HS-5 (cell line): ENCODE measurements at regions not wholly inside any gene's neighbourhood (a gene's known extent, or its start where the extent isn't known, plus 50 kb on each side); places are given as distances from the start of the nearest gene placed in this dataset.
A peak's percentile ranks its signal among the peaks of the same experiment; 100 is the strongest.
"Not testable (repeated sequence)": the region's sequence is repeated elsewhere in the genome, so short reads cannot be mapped to it uniquely, and the experiment has no call there.

Experiments used
- DNase-seq: peaks from one replicate; pipeline ENCODE4 v3.0.0-alpha.2; 2012; ENCODE audit warnings: low read depth

DNA sequence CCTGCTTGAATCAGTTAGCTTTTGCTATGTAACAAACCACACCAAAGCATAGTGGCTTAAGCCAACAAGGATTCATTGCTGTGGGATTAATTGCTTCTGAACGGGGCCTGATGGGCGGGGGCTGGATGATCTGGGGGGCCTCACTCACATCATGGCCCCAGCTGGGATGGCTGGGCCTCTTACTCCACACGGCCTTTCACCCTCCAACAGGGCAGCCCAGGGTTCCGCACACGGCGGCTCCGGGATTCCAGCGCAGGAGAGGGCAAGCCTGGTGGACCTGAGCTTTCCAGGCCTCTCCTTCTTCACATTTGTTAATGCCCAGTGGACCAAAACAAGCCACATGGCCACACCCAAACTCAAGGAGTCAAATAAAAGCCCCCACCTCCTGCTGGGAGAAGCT, 86.3 kb upstream of the PHLPP1 start:
- DNase-seq, result no peak

DNA sequence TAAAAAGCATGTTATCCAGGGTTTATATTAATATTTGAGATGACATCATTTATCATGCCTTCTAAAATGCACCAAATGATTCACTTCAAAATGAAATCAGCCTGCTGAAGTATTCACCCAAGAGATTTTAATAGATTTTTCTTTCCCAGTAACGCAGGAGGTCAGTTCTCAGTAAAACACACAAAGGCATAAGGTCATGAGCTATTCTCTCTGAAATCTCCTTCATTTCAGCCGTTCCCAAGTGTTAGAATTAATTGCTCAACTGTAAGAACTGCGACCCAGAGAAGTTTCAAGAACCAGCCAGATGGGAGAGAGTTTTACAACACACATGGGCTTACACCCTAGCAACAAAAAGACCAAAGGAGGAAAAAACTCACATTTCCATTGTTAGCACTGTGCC, 84.2 kb upstream of the PHLPP1 start:
- DNase-seq, result no peak

DNA sequence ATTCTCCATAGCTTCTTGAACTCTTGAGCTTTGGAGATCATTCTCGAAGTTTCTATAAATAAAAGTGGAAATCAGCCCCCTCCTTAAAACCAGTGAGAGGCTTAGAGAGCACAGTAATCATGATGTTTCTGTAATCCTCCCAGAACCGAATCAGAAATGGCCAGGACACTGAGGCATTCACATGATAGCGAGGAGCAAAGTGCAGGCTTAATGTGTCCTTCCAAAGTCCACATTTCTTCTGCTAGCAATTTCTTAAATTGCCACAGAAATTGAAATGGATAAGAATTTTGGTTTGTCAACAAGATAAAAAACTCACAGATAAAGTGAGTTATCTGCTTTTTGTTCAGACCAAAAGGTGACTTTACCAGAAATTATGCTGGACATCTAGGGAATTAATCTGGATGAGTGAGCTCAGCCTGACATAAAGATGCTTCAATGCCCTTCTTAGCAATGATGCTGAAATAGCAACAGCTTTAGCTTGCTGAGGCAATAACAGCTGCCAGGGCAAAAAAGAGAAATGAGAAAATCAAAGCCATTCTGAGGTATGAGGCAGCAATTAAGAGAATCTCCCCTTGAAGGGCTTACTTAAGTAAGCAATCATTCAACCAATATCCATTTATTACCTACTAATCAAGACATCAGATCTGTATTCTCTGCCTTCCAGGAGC, 82.4 kb upstream of the PHLPP1 start:
- DNase-seq, result no peak

DNA sequence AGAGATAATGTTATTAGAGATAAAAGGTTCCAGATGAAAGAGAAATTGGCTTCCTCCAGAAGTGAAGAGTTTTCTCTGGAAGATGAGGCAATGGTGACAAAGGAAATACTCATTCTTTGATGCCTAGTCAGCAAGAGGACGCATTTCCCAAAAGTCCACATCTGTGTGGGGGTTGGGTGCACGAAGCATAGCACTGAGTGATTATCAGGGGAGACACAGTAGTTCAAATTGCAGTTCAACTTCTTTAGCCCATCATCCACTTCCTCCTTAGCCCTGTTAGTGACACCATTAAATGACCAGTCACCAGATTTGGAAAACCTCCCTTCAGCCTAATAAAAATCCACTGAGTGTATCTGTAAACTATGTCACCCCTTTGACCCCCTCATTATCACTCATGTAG, 80.9 kb upstream of the PHLPP1 start:
- DNase-seq, result peak; percentile 40

DNA sequence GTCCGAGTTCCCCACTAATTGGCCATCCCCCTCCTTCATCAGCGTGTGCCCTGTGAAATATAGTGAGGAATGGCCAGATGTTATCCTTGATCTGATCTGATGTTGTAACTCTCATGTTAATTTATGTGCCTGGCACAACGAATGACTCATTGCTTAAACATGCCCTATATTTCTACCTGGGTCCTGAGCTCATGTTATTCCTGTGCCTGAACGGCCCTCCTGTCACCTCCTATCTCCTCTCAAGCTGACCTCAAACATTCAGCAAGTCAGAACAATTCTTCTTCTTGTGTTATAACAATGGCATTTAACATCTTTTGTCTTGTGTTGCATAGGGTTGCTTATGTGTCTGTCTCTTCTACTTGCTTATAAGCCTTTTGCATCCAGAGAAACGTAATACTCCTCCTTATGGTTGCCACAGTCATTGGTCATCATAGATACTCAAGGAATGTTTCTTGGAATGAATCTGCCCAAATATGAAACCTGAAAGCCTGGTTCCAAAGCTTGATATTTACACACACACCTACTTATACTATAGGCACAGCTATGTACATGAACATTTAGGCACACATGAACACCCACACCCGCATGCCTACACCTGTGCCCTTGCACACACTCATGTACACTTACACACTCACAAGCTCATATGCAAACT, 80.2 kb upstream of the PHLPP1 start:
- DNase-seq, result peak; percentile 20

DNA sequence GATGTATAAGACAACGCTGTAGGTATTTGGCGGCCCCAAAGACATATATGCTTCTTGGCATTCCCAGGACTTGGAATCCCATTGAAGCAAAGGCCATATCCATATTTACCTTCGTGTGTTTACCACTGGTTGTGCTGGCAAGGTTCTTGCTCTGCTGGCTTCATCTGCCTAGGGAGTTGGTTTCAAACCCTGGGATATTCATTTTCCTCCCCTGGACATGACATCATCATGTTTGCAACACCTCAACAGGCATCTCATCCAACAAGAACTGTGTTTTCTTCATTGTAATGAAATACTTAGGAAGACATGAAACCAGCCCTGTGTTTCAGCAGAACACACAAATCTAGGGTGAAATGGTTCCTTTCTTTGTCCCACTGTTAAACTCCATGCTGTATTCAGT, 77.9 kb upstream of the PHLPP1 start:
- DNase-seq, result no peak

DNA sequence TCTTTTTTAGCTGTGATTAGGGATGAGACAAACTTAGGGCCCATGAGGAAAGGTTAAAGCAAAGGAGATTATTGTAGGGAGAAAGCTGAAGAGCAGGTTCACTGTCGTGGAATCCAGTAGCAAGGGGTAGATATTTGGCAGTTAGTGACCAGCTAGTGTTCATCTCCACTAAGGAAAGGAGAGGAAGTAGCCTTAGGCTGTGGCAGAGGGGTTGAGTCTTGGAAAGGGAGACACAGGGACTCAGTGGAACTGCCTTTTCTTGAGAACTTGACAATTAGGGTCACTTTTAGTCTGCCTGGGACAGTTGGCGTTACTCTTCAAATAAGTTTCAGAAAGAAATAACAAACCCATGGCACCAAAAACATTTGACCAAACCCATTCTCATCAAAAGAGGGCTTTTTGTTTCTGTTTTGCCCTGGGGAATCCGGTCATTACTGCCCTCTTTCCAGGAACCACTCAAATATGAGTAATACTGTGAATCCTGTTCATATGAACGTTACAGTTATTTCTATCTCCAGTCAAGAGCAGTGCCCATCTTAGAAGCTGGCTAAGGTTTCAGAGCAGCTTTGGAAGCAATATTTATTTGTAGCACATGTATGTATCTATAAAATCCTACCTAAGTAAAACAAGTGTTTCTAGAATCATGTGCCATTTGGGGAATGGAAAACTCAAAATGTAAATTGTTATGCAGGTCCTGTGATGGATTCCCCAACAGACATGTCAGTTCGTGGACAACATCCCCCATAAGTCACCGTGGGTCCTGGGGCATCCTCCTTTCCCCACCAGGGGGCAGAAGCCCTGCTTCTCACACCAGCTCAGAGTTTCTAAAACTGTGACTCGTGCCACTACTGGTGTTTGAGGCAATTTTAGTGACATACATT, 77.3 kb upstream of the PHLPP1 start:
- DNase-seq, result no peak

DNA sequence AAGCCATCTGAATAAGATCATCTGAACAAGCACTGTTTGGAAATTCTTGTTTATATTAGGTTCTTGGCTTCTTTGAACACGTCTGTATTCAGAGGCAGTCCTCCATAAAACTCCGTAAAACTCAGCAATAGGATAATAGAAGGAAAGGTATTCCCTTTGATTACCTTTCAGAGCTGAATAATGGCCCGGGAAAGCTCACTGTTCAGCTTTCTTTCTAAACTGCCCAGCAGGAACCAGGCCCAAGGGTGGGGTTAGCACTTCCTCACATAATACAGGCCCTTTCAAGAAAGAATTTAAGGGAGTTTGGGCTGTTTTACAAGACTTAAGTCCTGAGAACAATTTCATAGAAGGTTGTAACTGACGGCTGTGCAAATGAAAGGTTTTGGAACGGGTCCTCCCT, 72.2 kb upstream of the PHLPP1 start:
- no peak for DNase-seq

DNA sequence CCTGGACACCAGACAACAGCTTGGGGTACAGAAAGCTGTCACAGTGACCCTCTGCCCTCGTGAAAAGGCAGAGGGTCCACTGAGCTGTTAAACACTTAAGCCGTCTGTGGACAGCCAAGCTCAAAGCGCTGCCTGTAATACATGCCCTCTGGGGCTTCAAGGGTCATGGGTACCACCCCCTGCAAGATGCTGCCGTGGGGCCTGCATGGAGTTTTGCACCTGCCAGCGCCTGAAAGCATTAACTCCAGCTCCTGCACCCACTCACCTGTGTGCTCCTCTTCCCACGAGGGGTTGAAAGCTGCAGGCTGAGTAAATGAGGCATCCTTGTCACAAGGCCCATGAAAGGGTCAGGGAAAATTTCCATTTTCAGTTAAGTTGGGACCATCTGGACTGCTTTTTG, 70.6 kb upstream of the PHLPP1 start:
- no peak for DNase-seq

DNA sequence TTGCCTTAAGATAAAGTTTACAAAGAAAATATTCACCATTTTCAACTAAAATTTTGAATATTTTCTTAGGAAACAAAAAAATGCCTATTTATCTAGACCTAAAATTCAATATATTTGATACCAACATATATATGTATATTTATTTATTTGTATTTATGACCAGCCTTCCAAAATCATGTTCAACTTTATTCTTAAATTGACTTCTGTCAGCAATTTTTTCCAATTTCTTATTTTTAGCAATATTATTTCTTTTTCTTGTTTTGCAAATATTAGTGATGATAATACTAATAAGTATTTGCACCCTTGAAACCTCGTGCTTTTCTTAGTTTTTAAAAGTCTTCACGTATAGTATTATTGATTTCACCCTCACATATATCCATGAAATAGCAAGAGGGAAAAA, 68.2 kb upstream of the PHLPP1 start:
- no peak for DNase-seq

DNA sequence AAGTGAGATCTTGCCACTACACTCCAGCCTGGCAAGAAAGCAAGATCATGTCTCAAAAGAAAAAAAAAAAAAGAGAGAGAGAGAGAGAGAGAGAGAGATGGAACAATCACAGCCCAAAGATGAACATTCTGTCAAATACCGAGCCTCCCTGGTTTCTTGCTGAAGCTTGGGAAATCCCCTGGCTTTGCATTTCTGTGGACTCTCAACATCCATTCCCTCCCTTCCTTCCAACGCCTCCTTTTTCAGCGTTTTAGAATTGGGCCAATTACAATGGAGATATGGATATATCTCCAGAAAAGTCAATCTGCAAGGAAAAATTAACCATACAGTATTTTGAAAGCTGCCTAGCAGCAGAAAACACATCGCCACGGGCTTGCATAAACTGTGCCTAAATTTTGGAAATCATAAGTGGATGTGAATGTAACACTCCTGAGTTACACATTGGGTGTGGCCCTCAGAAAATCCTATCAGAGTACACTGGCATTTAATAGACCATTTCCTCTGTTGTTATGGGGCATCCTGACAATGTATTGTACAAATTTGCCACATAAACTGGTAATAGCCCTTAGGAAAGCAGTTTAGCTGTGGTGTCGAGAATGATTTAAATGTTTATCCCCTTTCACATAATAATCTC, 67.2 kb upstream of the PHLPP1 start:
- no peak for DNase-seq

DNA sequence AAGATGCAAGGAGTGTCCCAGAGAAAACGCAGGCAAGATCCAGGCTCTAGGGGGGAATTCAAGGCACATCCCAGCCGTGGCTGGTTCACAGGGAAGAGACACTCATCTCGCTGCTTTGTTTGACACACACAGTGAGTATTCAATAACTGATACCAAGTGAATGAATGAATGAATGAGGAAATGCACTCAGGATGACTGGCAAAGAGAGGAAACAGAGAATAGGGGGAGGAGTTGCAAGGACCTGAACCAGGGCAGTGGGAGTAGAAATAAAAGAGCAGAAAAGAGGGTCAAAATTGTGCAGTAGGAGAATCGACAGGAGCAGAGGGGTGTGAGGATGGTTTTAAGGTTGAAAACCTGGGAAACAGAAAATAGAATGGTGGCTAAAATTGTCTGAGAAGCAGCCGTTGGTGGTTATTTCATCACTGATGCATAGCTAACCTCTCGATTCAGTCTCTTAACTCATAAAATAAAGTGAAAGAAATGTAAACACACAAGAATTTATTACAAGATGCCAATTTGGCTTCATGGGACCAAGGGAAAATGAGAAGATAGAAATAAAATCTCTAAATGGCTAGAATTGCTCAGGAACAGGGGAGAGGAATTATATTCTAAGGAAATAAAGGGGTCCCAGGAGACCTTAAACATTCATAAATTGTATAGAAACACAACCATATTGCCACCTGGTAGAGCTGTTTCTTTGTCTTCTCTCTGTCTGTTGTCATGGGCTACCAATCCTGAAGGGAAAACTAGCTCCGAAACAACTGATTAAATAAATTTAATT, 63.9 kb upstream of the PHLPP1 start:
- no peak for DNase-seq

DNA sequence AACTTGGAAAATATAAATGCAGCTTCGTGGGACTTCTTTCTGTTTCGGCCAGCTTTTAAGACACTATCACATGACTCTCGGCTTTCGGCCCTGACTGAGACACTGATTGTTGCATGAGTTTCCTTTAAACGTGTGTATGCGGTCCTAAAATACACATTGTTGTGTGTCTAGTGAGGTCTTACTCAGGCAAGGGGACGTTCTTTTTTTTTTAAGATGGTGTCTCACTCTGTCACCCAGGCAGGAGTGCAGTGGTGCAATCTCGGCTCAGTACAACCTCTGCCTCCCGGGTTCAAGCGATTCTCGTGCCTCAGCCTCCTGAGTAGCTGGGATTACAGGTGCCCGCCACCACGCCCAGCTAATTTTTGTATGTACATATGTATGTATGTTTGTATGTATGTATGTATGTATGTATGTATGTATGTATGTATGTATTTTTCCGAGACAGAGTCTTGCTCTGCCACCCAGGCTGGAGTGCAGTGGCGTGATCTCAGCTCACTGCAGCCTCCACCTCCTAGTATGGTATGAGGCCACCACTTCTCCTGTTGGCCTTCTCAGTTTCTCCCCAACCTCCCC, 63.2 kb upstream of the PHLPP1 start:
- not testable (repeated sequence) for DNase-seq

DNA sequence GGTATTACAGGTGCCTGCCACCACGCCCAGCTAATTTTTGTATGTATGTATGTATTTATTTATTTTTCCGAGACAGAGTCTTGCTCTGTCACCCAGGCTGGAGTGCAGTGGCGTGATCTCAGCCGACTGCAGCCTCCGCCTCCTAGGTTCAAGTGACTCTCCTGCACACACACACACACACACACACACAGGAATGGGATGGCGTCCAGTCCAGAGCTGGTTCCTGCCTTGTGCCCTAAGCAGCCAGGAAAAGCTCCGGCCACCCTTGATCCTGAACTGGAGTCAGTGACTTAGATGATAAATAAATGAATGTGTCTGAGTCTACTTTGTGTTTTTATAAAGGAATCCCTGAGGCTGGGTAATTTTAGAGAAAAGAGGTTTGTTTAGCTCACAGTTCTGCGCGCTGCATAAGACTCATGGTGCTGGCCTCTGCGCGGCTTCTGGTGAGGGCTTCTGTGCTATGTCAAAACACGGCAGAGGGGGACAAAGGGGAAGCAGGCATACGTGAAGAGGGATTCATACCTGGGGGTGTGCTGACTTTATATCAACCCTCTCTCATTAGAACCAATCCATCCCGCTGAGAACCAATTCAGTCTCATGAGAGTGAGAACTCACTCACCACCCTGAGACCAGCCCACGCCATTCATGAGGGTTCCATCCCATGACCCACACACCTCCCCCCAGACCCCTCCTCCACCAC, 59.7 kb upstream of the PHLPP1 start:
- no peak for DNase-seq

DNA sequence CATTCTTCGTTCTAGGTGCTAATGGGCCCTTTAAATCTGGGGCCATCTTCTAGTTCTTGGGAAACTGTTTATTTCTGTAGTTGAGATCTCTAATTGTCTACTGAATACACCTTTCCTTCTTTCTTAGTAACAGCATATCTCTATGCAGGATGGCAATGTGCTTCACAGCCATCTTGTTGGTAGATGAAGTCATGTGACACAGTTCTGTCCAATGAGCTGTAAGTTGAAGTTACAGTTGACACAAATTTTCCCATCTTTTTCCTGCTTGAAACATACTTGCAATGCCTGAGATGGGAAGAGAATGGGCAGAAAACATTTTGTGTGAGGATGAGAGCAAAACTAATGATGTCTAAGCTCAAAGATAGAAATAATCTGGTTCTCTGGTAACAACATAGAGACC, 57.3 kb upstream of the PHLPP1 start:
- DNase-seq, result no peak

DNA sequence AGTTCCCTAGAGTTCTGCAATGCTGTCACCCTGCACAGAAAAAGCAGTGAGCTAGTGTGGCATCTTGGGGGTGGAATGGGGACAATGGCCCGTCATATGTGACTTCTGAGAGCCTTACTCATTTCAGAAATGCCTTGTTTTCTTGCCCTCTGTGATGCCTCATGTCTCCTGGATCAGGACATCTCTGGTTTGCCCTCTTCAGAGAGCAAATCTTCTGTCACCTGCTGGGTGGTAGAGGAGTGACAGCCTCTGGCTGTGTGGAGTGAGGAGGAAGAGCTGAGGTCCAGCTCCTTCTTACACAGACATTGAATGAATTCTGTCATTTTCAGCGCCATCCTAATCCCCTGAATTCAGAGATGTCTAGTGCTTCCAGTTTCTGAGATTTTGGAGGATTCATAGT, 55.6 kb upstream of the PHLPP1 start:
- DNase-seq, result no peak

DNA sequence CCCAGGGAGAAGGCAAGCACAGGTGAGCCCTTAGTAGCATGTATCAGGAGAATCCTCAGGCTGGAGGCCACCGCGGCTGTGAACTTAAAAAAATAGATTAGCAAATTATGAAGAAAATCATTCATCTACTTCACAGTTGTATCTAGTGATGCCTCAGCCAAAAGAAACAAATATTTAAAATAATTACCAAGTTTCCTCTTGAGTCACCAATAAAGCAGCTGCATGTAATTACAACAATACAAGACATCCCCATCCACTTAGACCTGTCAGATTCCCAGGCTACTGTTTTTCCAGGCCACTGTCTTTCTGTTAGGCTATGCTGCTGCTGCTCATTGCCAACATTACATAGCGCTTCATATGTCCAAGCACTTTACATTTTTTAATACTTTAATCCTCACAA, 54.6 kb upstream of the PHLPP1 start:
- DNase-seq, result no peak

DNA sequence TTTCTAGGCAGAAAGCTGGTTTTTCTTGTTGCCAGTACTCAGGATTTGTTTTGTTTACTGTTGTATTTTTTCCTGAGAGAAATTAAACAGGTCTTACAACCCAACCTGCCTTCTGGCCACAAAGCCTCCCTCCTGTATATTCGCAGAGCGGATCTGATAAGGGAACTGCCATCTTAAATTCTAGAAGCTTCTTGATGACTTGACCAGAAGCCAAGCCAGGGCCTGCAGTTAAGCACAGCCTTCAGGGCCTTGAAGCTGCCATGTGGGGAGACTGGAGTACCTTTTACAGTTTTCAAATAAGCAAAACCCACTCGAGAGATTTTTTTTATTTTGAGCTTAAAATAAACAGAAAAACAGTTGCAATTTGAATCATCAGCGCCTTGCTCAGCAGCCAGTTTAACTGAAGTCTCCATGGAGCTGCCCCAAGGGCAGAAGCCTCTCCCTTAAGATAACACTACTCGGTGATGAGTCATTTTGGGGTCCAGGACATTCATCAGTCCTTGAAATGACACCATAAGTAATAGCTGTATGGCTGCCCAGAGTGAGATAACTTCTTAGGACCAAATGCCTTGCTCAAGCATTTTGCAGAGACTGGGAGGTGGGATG, 51.5 kb upstream of the PHLPP1 start:
- peak; percentile 3 for DNase-seq

DNA sequence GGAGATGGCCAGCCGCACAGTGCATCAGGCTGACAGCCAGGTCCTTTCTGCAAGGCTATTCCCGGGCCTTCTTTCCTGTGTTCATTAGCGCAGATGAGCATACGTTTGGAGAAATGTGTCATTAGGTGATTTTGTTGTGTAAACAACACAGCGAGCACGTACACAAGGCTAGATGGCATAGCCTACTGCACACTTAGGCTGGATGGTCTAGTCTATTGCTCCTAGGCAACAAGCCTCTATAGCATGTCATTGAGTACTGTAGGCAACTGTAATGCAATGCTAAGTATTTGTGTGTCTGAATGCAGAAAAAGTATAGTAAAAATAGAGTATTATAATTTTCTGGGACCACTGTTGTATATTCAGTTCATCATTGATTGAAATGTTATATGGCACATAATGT, 50.9 kb upstream of the PHLPP1 start:
- DNase-seq, result no peak

DNA sequence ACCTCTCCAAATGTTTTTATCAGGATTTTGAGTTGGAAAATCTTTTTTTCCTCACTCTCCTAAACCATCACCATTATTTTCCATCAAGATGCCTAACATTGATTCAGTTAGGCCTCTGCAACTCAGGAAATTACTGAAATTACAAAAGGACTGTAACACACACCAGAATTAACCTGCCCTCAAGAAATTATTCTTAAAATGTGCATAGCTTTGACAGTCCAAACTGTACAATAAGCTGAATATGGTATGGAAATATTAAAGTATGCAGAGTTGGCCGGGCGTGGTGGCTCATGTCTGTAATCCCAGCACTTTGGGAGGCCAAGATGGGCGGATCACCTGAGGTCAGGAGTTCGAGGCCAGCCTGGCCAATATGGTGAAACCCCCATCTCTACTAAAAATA, 50.2 kb upstream of the PHLPP1 start:
- no peak for DNase-seq
